ENCODE measurements at regions not wholly inside any gene's neighbourhood (a gene's known extent, or its start where the extent isn't known, plus 50 kb on each side); places are given as distances from the start of the nearest gene placed in this dataset.

GRCh38 chr2:207228402-207228801, 62.7 kb upstream of the KLF7 start:
- POLR2A ChIA-PET (ENCODE audit: unreplicated experiment) = no interaction called here
- CTCF ChIA-PET = no interaction called here

More at GRCh38 chr2:207228402-207228801, 62.7 kb upstream of the KLF7 start:
- Histone ChIP-seq H4K20me1 (ENCODE audit: insufficient read depth, low read length) (no peaks in the 10 kb centered on the region), H2BK15ac (ENCODE audit: low read depth, low read length) (0 out of 3 replicates have a peak overlapping the region, but pooled peaks have one; percentile 16), H3K56ac (ENCODE audit: extremely low read depth, insufficient read depth, low read length) (no peak overlapping the region), H4K91ac (ENCODE audit: insufficient read depth, low read depth, low read length) (0 out of 2 replicates have a peak overlapping the region, but pooled peaks have one; percentile 19), H3K9ac (ENCODE audit: low read depth, low read length) (no peak overlapping the region), H3K4me2 (ENCODE audit: low read depth, low read length) (no peak overlapping the region), H3K4me1 (ENCODE audit: control insufficient read depth, insufficient read depth, low read length) (peaks cover 15% of the 10 kb centered on the region), H2AK9ac (replicated peaks; ENCODE audit: low read depth, low read length, poor library complexity) (no peak overlapping the region), H3K4me3 (ENCODE audit: insufficient read depth, low read depth, low read length) (no peak overlapping the region), H3K9me1 (ENCODE audit: insufficient read depth, low read length) (peaks cover 13% of the 10 kb centered on the region), H3K27me3 (ENCODE audit: control insufficient read depth, insufficient read depth, low read length) (no peaks in the 10 kb centered on the region), H4K5ac (ENCODE audit: low read depth, low read length) (no peak overlapping the region), H2BK5ac (ENCODE audit: low read depth, low read length, poor library complexity, severe bottlenecking) (no peak overlapping the region), H3K9me3 (ENCODE audit: control insufficient read depth, insufficient read depth, low read length) (no peaks in the 10 kb centered on the region), H2BK20ac (ENCODE audit: low read depth, low read length) (no peak overlapping the region), H2BK120ac (ENCODE audit: low read depth, low read length) (no peak overlapping the region; the same call in 1 of the 2 replicates), H2AK5ac (ENCODE audit: low read depth, low read length) (no peak overlapping the region), H3K23ac (ENCODE audit: low read depth, low read length) (no peak overlapping the region), H3K14ac (replicated peaks; ENCODE audit: low read depth, low read length) (no peak overlapping the region), H4K8ac (ENCODE audit: low read depth in 2 of 2, low read length in 2 of 2) (0 out of 4 replicates have a peak overlapping the region, but pooled peaks of 1 of the 2 experiments have one; percentile 2), H3K18ac (ENCODE audit: low read depth, low read length) (no peak overlapping the region), H3K79me1 (ENCODE audit: low read depth in 1 of 2, low read length in 2 of 2) (peaks cover 0 to 4% of the 10 kb centered on the region in 2 experiments; a peak in 1 of 4 replicates), H2AFZ (replicated peaks; ENCODE audit: low read length, poor library complexity) (no peak overlapping the region), H3K4ac (ENCODE audit: low read depth, low read length) (no peak overlapping the region), H3K36me3 (ENCODE audit: control insufficient read depth, insufficient read depth, low read length) (no peaks in the 10 kb centered on the region), H3K27ac (ENCODE audit: insufficient read depth, low read length) (no peak overlapping the region)
- intact Hi-C loops (cut with micrococcal nuclease) = no loop called here
- WGBS, 2 experiments (ENCODE audit: extremely low coverage in 2 of 2, insufficient read length in 1 of 2) = 50% methylated on average over 2 of the region's 3 CpGs; no CpG with 5 or more reads in 1 of the 2 experiments
- TF ChIP-seq RFX5 (IDR thresholded peaks at IDR 0.05; ENCODE audit: low read depth, low read length) = no peak
- TF ChIP-seq RCOR1 (IDR thresholded peaks at IDR 0.05; ENCODE audit: insufficient replicate concordance, low read length) = no peak
- TF ChIP-seq MAFK (IDR thresholded peaks at IDR 0.05; ENCODE audit: low read depth, low read length) = no peak
- TF ChIP-seq RAD21 (IDR thresholded peaks at IDR 0.05; ENCODE audit: low read length) = no peak
- no peak for TF ChIP-seq FOS (IDR thresholded peaks at IDR 0.05; ENCODE audit: low read depth, low read length)
- no peak for TF ChIP-seq BHLHE40 (IDR thresholded peaks at IDR 0.05; ENCODE audit: low read depth, low read length)
- TF ChIP-seq MAZ (IDR thresholded peaks at IDR 0.05; ENCODE audit: borderline replicate concordance, low read depth, low read length) = no peak
- TF ChIP-seq POLR2A (IDR thresholded peaks at IDR 0.05; ENCODE audit: low read depth, low read length) = no peak
- TF ChIP-seq, protein P1, sequence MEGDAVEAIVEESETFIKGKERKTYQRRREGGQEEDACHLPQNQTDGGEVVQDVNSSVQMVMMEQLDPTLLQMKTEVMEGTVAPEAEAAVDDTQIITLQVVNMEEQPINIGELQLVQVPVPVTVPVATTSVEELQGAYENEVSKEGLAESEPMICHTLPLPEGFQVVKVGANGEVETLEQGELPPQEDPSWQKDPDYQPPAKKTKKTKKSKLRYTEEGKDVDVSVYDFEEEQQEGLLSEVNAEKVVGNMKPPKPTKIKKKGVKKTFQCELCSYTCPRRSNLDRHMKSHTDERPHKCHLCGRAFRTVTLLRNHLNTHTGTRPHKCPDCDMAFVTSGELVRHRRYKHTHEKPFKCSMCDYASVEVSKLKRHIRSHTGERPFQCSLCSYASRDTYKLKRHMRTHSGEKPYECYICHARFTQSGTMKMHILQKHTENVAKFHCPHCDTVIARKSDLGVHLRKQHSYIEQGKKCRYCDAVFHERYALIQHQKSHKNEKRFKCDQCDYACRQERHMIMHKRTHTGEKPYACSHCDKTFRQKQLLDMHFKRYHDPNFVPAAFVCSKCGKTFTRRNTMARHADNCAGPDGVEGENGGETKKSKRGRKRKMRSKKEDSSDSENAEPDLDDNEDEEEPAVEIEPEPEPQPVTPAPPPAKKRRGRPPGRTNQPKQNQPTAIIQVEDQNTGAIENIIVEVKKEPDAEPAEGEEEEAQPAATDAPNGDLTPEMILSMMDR (conservative IDR thresholded peaks at IDR 0.05; ENCODE audit: low read depth, low read length) = no peak
- no peak for TF ChIP-seq NFE2L2 (IDR thresholded peaks at IDR 0.05; ENCODE audit: low read depth, low read length)
- TF ChIP-seq CHD1 (IDR thresholded peaks at IDR 0.05; ENCODE audit: low read depth, low read length) = no peak
- TF ChIP-seq MXI1 (IDR thresholded peaks at IDR 0.05; ENCODE audit: borderline replicate concordance, low read depth, low read length) = no peak
- no peak for TF ChIP-seq SMC3 (IDR thresholded peaks at IDR 0.05; ENCODE audit: low read depth, low read length)
- no peak for TF ChIP-seq CEBPB (IDR thresholded peaks at IDR 0.05; ENCODE audit: low read depth, low read length)
- TF ChIP-seq, protein P2, sequence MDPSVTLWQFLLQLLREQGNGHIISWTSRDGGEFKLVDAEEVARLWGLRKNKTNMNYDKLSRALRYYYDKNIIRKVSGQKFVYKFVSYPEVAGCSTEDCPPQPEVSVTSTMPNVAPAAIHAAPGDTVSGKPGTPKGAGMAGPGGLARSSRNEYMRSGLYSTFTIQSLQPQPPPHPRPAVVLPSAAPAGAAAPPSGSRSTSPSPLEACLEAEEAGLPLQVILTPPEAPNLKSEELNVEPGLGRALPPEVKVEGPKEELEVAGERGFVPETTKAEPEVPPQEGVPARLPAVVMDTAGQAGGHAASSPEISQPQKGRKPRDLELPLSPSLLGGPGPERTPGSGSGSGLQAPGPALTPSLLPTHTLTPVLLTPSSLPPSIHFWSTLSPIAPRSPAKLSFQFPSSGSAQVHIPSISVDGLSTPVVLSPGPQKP (IDR thresholded peaks at IDR 0.05; ENCODE audit: borderline replicate concordance, low read depth, low read length) = no peak
- no peak for TF ChIP-seq USF2 (IDR thresholded peaks at IDR 0.05; ENCODE audit: low read depth, low read length)
- ATAC-seq (ENCODE audit: low read depth) = no peak
- DNase-seq = no peak
- in situ Hi-C loops (cut with MboI; ENCODE audit: low sequenced_read_pairs) = no loop called here
- BruUV-seq (replicated peaks) = no TSS peak
- dilution Hi-C loops (cut with HindIII; ENCODE audit: low sequenced_read_pairs, unreplicated experiment) = no loop called here

Data from IMR-90 (cell line).